DMS153 treated with DMSO at 0.1 percent for 48 hours (cell line): ENCODE measurements at regions not wholly inside any gene's neighbourhood (a gene's known extent, or its start where the extent isn't known, plus 50 kb on each side); places are given as distances from the start of the nearest gene placed in this dataset.

Source experiments
- DNase-seq: peaks from one replicate; lab custom pipeline; 2025; ENCODE audit not compliant: unreplicated experiment; lab: John Stamatoyannopoulos, UW

GRCh38 chr11:92383430-92383829 is 158.8 kb downstream of the FAT3 start:
- no peak for DNase-seq

GRCh38 chr11:92384358-92384757 is 159.7 kb downstream of the FAT3 start:
- no peak for DNase-seq

GRCh38 chr11:92384802-92385201 is 160.2 kb downstream of the FAT3 start:
- DNase-seq: no peak

- no peak for DNase-seq
Measured at GRCh38 chr11:92386577-92386976, 162.0 kb downstream of the FAT3 start.

GRCh38 chr11:92387859-92388258 is 163.2 kb downstream of the FAT3 start:
- no peak for DNase-seq

GRCh38 chr11:92388380-92388779 is 163.8 kb downstream of the FAT3 start:
- DNase-seq: no peak

- DNase-seq: no peak
Measured at GRCh38 chr11:92390783-92391182, 166.2 kb downstream of the FAT3 start.

- DNase-seq: no peak
Measured at GRCh38 chr11:92391364-92391763, 166.7 kb downstream of the FAT3 start.

- no peak for DNase-seq
Measured at GRCh38 chr11:92391808-92392207, 167.2 kb downstream of the FAT3 start.

GRCh38 chr11:92393218-92393617 is 168.6 kb downstream of the FAT3 start:
- DNase-seq: no peak

- DNase-seq: no peak
Measured at GRCh38 chr11:92396133-92396532, 171.5 kb downstream of the FAT3 start.

GRCh38 chr11:92397221-92397755 is 172.7 kb downstream of the FAT3 start:
- DNase-seq: no peak

GRCh38 chr11:92399705-92400104 is 175.1 kb downstream of the FAT3 start:
- no peak for DNase-seq

GRCh38 chr11:92401520-92401919 is 176.9 kb downstream of the FAT3 start:
- no peak for DNase-seq

GRCh38 chr11:92406472-92406871 is 181.9 kb downstream of the FAT3 start:
- DNase-seq: no peak

- DNase-seq: no peak
Measured at GRCh38 chr11:92409355-92409754, 184.7 kb downstream of the FAT3 start.

- DNase-seq: no peak
Measured at GRCh38 chr11:92409956-92410355, 185.3 kb downstream of the FAT3 start.

GRCh38 chr11:92410526-92410925 is 185.9 kb downstream of the FAT3 start:
- no peak for DNase-seq

- no peak for DNase-seq
Measured at GRCh38 chr11:92411431-92411830, 186.8 kb downstream of the FAT3 start.

GRCh38 chr11:92413757-92414513 is 189.3 kb downstream of the FAT3 start:
- no peak for DNase-seq

- no peak for DNase-seq
Measured at GRCh38 chr11:92416971-92417725, 192.5 kb downstream of the FAT3 start.
